ENCODE measurements at regions not wholly inside any gene's neighbourhood (a gene's known extent, or its start where the extent isn't known, plus 50 kb on each side); places are given as distances from the start of the nearest gene placed in this dataset.
A peak's percentile ranks its signal among the peaks of the same experiment; 100 is the strongest.
"Not testable (repeated sequence)": the region's sequence is repeated elsewhere in the genome, so short reads cannot be mapped to it uniquely, and the experiment has no call there.

GRCh38 chr5:58024151-58024550, 435.7 kb downstream of the PLK2 start:
- DNase-seq (ENCODE audit: low read depth): no peak

GRCh38 chr5:58022055-58022454, 437.8 kb downstream of the PLK2 start:
- no peak for DNase-seq (ENCODE audit: low read depth)

GRCh38 chr5:58021466-58021865, 438.4 kb downstream of the PLK2 start:
- DNase-seq (ENCODE audit: low read depth): no peak

GRCh38 chr5:58019614-58020013, 440.3 kb downstream of the PLK2 start:
- DNase-seq (ENCODE audit: low read depth): no peak

GRCh38 chr5:58018016-58018415, 441.9 kb downstream of the PLK2 start:
- no peak for DNase-seq (ENCODE audit: low read depth)

GRCh38 chr5:58016877-58017276, 443.0 kb downstream of the PLK2 start:
- DNase-seq (ENCODE audit: low read depth): no peak

- peak; percentile 76 for DNase-seq (ENCODE audit: low read depth)
These were observed 443.5 kb downstream of the PLK2 start for GRCh38 chr5:58016358-58016757.

GRCh38 chr5:58015175-58015574, 444.7 kb downstream of the PLK2 start:
- DNase-seq (ENCODE audit: low read depth): no peak

GRCh38 chr5:58013542-58014258, 446.2 kb downstream of the PLK2 start:
- DNase-seq (ENCODE audit: low read depth): no peak

- DNase-seq (ENCODE audit: low read depth): no peak
These were observed 447.0 kb downstream of the PLK2 start for GRCh38 chr5:58012801-58013315.

- peak; percentile 24 for DNase-seq (ENCODE audit: low read depth)
These were observed 447.8 kb downstream of the PLK2 start for GRCh38 chr5:58012102-58012501.

- no peak for DNase-seq (ENCODE audit: low read depth)
These were observed 448.6 kb downstream of the PLK2 start for GRCh38 chr5:58011301-58011700.

GRCh38 chr5:58009754-58010153, 450.1 kb downstream of the PLK2 start:
- no peak for DNase-seq (ENCODE audit: low read depth)

GRCh38 chr5:58002323-58002722, 457.6 kb downstream of the PLK2 start:
- no peak for DNase-seq (ENCODE audit: low read depth)

GRCh38 chr5:57993866-57994265, 466.0 kb downstream of the PLK2 start:
- no peak for DNase-seq (ENCODE audit: low read depth)

- DNase-seq (ENCODE audit: low read depth): peak; percentile 4
These were observed 470.5 kb downstream of the PLK2 start for GRCh38 chr5:57989378-57989777.

GRCh38 chr5:57988813-57989212, 471.1 kb downstream of the PLK2 start:
- DNase-seq (ENCODE audit: low read depth): no peak

GRCh38 chr5:57987552-57987951, 472.3 kb downstream of the PLK2 start:
- no peak for DNase-seq (ENCODE audit: low read depth)

GRCh38 chr5:57986761-57987341, 473.0 kb downstream of the PLK2 start:
- DNase-seq (ENCODE audit: low read depth): peak; percentile 44

GRCh38 chr5:57983426-57983825, 476.5 kb downstream of the PLK2 start:
- DNase-seq (ENCODE audit: low read depth): no peak

- no peak for DNase-seq (ENCODE audit: low read depth)
These were observed 480.2 kb downstream of the PLK2 start for GRCh38 chr5:57979671-57980070.

- no peak for DNase-seq (ENCODE audit: low read depth)
These were observed 483.4 kb downstream of the PLK2 start for GRCh38 chr5:57976506-57976905.

- not testable (repeated sequence) for DNase-seq (ENCODE audit: low read depth)
These were observed 487.8 kb downstream of the PLK2 start for GRCh38 chr5:57972099-57972498.
